IMR-90 (cell line): ENCODE measurements at regions not wholly inside any gene's neighbourhood (a gene's known extent, or its start where the extent isn't known, plus 50 kb on each side); places are given as distances from the start of the nearest gene placed in this dataset.

ENCODE experiments used
- ATAC-seq: fragments of 200-7000 bp; cut with Tn5 transposase; 2 replicates; pipeline ENCODE4 v1.9.1; 2020; ENCODE audit warnings: low read depth, mild to moderate bottlenecking, moderate library complexity
- BruUV-seq: library from RNA; stranded (reverse); fragments of 400-500 nt; replicated peaks from 2 replicates; lab custom pipeline; 2021; lab: Mats Ljungman, UMichigan
- CTCF ChIA-PET: fragments of 300-600 bp; formaldehyde crosslinking; extraction: SDS; loops from one replicate; lab custom pipeline; 2021; ENCODE audit warnings: antibody characterized with exemption; lab: Yijun Ruan, JAX
- POLR2A ChIA-PET: fragments of 300-600 bp; sonication (Branson Sonifier 250); formaldehyde crosslinking; loops from one replicate; lab custom pipeline; 2022; ENCODE audit warnings: antibody characterized with exemption; ENCODE audit not compliant: unreplicated experiment; lab: Charles Lee
- DNase-seq: peaks from one replicate; pipeline ENCODE4 v3.0.0; 2013
- H2AFZ ChIP-seq: replicated peaks from 2 replicates; pipeline ENCODE3; 2013; ENCODE audit warnings: low read length, mild to moderate bottlenecking; ENCODE audit not compliant: poor library complexity
- H2AK5ac ChIP-seq: 2 replicates; pipeline ENCODE4 v1.6.1; 2013; ENCODE audit warnings: low read depth, low read length, inconsistent platforms
- H2AK9ac ChIP-seq: replicated peaks from 2 replicates; pipeline ENCODE3; 2013; ENCODE audit warnings: mild to moderate bottlenecking, low read depth, low read length, moderate library complexity; ENCODE audit not compliant: poor library complexity
- H2BK120ac ChIP-seq: 2 replicates; pipeline ENCODE4 v1.6.1; 2013; ENCODE audit warnings: low read depth, low read length, inconsistent platforms
- H2BK15ac ChIP-seq: 3 replicates; pipeline ENCODE4 v1.6.1; 2013; ENCODE audit warnings: low read depth, low read length, inconsistent platforms
- H2BK20ac ChIP-seq: 2 replicates; pipeline ENCODE4 v1.6.1; 2013; ENCODE audit warnings: low read depth, mild to moderate bottlenecking, inconsistent platforms, low read length, moderate library complexity
- H2BK5ac ChIP-seq: 2 replicates; pipeline ENCODE4 v1.6.1; 2013; ENCODE audit warnings: mild to moderate bottlenecking, low read depth, low read length, inconsistent platforms; ENCODE audit not compliant: poor library complexity, severe bottlenecking
- H3K14ac ChIP-seq: replicated peaks from 2 replicates; pipeline ENCODE4 v1.6.1; 2013; ENCODE audit warnings: low read depth, low read length, inconsistent platforms
- H3K18ac ChIP-seq: 2 replicates; pipeline ENCODE4 v1.6.1; 2013; ENCODE audit warnings: low read depth, low read length, control low read depth
- H3K23ac ChIP-seq: 2 replicates; pipeline ENCODE4 v1.6.1; 2013; ENCODE audit warnings: low read depth, low read length, inconsistent platforms
- H3K27ac ChIP-seq: 2 replicates; pipeline ENCODE4 v1.5.1; 2013; ENCODE audit warnings: mild to moderate bottlenecking, control low read depth, low read length; ENCODE audit not compliant: insufficient read depth
- H3K27me3 ChIP-seq: 2 replicates; pipeline ENCODE4 v1.6.1; 2013; ENCODE audit warnings: low read length; ENCODE audit not compliant: control insufficient read depth, insufficient read depth
- H3K36me3 ChIP-seq: 2 replicates; pipeline ENCODE4 v1.6.1; 2013; ENCODE audit warnings: low read length, mixed read lengths; ENCODE audit not compliant: control insufficient read depth, insufficient read depth
- H3K4ac ChIP-seq: 2 replicates; pipeline ENCODE4 v1.6.1; 2013; ENCODE audit warnings: low read depth, low read length, inconsistent platforms
- H3K4me1 ChIP-seq: 2 replicates; pipeline ENCODE4 v1.6.1; 2013; ENCODE audit warnings: low read length, mixed read lengths; ENCODE audit not compliant: control insufficient read depth, insufficient read depth
- H3K4me2 ChIP-seq: 2 replicates; pipeline ENCODE4 v1.6.1; 2013; ENCODE audit warnings: low read depth, mild to moderate bottlenecking, control low read depth, low read length, moderate library complexity
- H3K4me3 ChIP-seq: 2 replicates; pipeline ENCODE4 v1.5.1; 2013; ENCODE audit warnings: low read depth, mild to moderate bottlenecking, control low read depth, low read length, moderate library complexity; ENCODE audit not compliant: insufficient read depth
- H3K56ac ChIP-seq: 2 replicates; pipeline ENCODE4 v1.6.1; 2013; ENCODE audit warnings: low read length, inconsistent platforms; ENCODE audit not compliant: insufficient read depth; ENCODE audit errors: extremely low read depth
- H3K79me1 ChIP-seq, 2 experiments: 2 replicates each; pipeline ENCODE4 v1.6.1; 2013; ENCODE audit warnings: low read length in 2 of 2, inconsistent platforms in 1 of 2, low read depth in 1 of 2
- H3K9ac ChIP-seq: 2 replicates; pipeline ENCODE4 v1.6.1; 2013; ENCODE audit warnings: low read depth, low read length, control low read depth
- H3K9me1 ChIP-seq: 2 replicates; pipeline ENCODE4 v1.6.1; 2013; ENCODE audit warnings: low read length, inconsistent platforms; ENCODE audit not compliant: insufficient read depth
- H3K9me3 ChIP-seq: 2 replicates; pipeline ENCODE4 v1.6.1; 2013; ENCODE audit warnings: low read length; ENCODE audit not compliant: control insufficient read depth, insufficient read depth
- H4K20me1 ChIP-seq: 2 replicates; pipeline ENCODE4 v1.6.1; 2013; ENCODE audit warnings: low read length, inconsistent platforms; ENCODE audit not compliant: insufficient read depth
- H4K5ac ChIP-seq: 2 replicates; pipeline ENCODE4 v1.6.1; 2013; ENCODE audit warnings: mild to moderate bottlenecking, low read depth, low read length, control low read depth
- H4K8ac ChIP-seq, 2 experiments: 2 replicates each; pipeline ENCODE4 v1.6.1; 2013; ENCODE audit warnings: low read depth in 2 of 2, low read length in 2 of 2, control low read depth in 1 of 2, inconsistent platforms in 1 of 2
- H4K91ac ChIP-seq: 2 replicates; pipeline ENCODE4 v1.6.1; 2013; ENCODE audit warnings: low read depth, low read length, inconsistent platforms; ENCODE audit not compliant: insufficient read depth
- CHD1 ChIP-seq: IDR thresholded peaks from 2 replicates; pipeline ENCODE4 v1.6.1; 2012; ENCODE audit warnings: low read depth, low read length, improper control_type of control experiment
- FOS ChIP-seq: fragments of 150-350 bp; IDR thresholded peaks from 2 replicates; pipeline ENCODE4 v1.6.1; 2016; ENCODE audit warnings: low read depth, low read length
- MAZ ChIP-seq: IDR thresholded peaks from 2 replicates; pipeline ENCODE4 v1.6.1; 2012; ENCODE audit warnings: low read depth, mild to moderate bottlenecking, low read length, improper control_type of control experiment, moderate library complexity, borderline replicate concordance
- MXI1 ChIP-seq: IDR thresholded peaks from 2 replicates; pipeline ENCODE4 v1.6.1; 2012; ENCODE audit warnings: low read depth, mild to moderate bottlenecking, low read length, moderate library complexity, borderline replicate concordance
- RAD21 ChIP-seq: IDR thresholded peaks from 2 replicates; pipeline ENCODE4 v1.6.1; 2012; ENCODE audit warnings: low read length, improper control_type of control experiment
- RFX5 ChIP-seq: IDR thresholded peaks from 2 replicates; pipeline ENCODE4 v1.8.0; 2012; ENCODE audit warnings: low read depth, mild to moderate bottlenecking, low read length, moderate library complexity
- USF2 ChIP-seq: fragments of 150-350 bp; IDR thresholded peaks from 2 replicates; pipeline ENCODE4 v1.6.1; 2017; ENCODE audit warnings: mild to moderate bottlenecking, antibody characterized with exemption, low read length, low read depth
- WGBS, 2 experiments: methylation state at CpG; one replicate each; pipeline versions ENCODE4 v1.1.5 to v1.1.7; 2013; ENCODE audit warnings: missing lambda C conversion rate in 2 of 2; ENCODE audit not compliant: insufficient read length in 1 of 2; ENCODE audit errors: extremely low coverage in 2 of 2; 5-methylcytosine and 5-hydroxymethylcytosine counted together
- dilution Hi-C: fragments of 300-500 bp; cut with HindIII; formaldehyde crosslinking; loops from one replicate; pipeline ENCODE4 v1.14.3; 2018; ENCODE audit warnings: low sequenced_read_pairs; ENCODE audit not compliant: unreplicated experiment
- in situ Hi-C: fragments of 300-500 bp; cut with MboI; formaldehyde crosslinking; loops from 3 replicates; pipeline ENCODE4 v1.14.3; 2019; ENCODE audit warnings: low sequenced_read_pairs, inconsistent platforms, mixed read lengths
- intact Hi-C: fragments of 100-400 bp; cut with micrococcal nuclease; formaldehyde crosslinking; loops from 2 replicates; pipeline ENCODE4 v1.10.0; 2022

- no peaks in the 10 kb centered on the region for H4K20me1 ChIP-seq
- H3K4ac ChIP-seq, result no peak overlapping the region
- no peak overlapping the region for H4K91ac ChIP-seq
- no peaks in the 10 kb centered on the region for H3K79me1 ChIP-seq
- no peaks in the 10 kb centered on the region for H3K4me1 ChIP-seq
- no peak overlapping the region for H3K18ac ChIP-seq
- no peak overlapping the region for H2BK20ac ChIP-seq
- H3K23ac ChIP-seq, result no peak overlapping the region
- H3K9me1 ChIP-seq, result no peaks in the 10 kb centered on the region
- no peak overlapping the region for H3K27ac ChIP-seq
- H3K56ac ChIP-seq, result no peak overlapping the region
- H3K4me3 ChIP-seq, result no peak overlapping the region
- intact Hi-C loops (no loop called here), dilution Hi-C loops (no loop called here), in situ Hi-C loops (no loop called here)
- H2BK15ac ChIP-seq, result no peak overlapping the region
- no peak overlapping the region for H4K8ac ChIP-seq
- no peaks in the 10 kb centered on the region for H3K36me3 ChIP-seq
- no peak overlapping the region for H4K5ac ChIP-seq
- no peak overlapping the region for H2BK120ac ChIP-seq
- no peak overlapping the region for H3K9ac ChIP-seq
- ATAC-seq (no peak), DNase-seq (no peak)
- no TSS peak for BruUV-seq
- H2AK9ac ChIP-seq, result no peak overlapping the region
- ChIA-PET CTCF (no interaction called here), POLR2A (no interaction called here)
- H2AFZ ChIP-seq, result no peak overlapping the region
- H2AK5ac ChIP-seq, result no peak overlapping the region
- H3K4me2 ChIP-seq, result no peak overlapping the region
- peaks cover 12% of the 10 kb centered on the region for H3K9me3 ChIP-seq
- no peaks in the 10 kb centered on the region for H3K27me3 ChIP-seq
- no peak overlapping the region for H2BK5ac ChIP-seq
- TF ChIP-seq RFX5, result no peak
- no peak for TF ChIP-seq FOS
- TF ChIP-seq USF2, result no peak
- no peak for TF ChIP-seq MAZ
- TF ChIP-seq CHD1, result no peak
- no peak for TF ChIP-seq RAD21
- no peak for TF ChIP-seq MXI1
- no peak overlapping the region for H3K14ac ChIP-seq
- 20% methylated on average over 1 of the region's 2 CpGs; no CpG with 5 or more reads in 1 of the 2 experiments for WGBS, 2 experiments
Measured at GRCh38 chr14:39861696-39862095, 429.5 kb upstream of the FBXO33 start.
